WERI-Rb-1 (cell line): ENCODE measurements at regions not wholly inside any gene's neighbourhood (a gene's known extent, or its start where the extent isn't known, plus 50 kb on each side); places are given as distances from the start of the nearest gene placed in this dataset.

Experiments
- DNase-seq: peaks from one replicate; pipeline ENCODE4 v3.0.0-alpha.2; 2020
- H3K27ac ChIP-seq: fragments of 250-450 bp; sonication (Bioruptor Pico); 2 replicates; pipeline ENCODE4 v1.5.1; 2020; ENCODE audit warnings: mild to moderate bottlenecking, moderate library complexity
- H3K27me3 ChIP-seq: fragments of 250-450 bp; sonication (Bioruptor Pico); 2 replicates; pipeline ENCODE4 v1.5.1; 2021; ENCODE audit warnings: mild to moderate bottlenecking, low read depth, moderate library complexity; ENCODE audit not compliant: insufficient read depth, severe bottlenecking
- H3K36me3 ChIP-seq: fragments of 250-450 bp; sonication (Bioruptor Pico); 2 replicates; pipeline ENCODE4 v1.5.1; 2020; ENCODE audit warnings: mild to moderate bottlenecking, moderate library complexity
- H3K4me3 ChIP-seq: 2 replicates; pipeline ENCODE4 v1.5.1; 2011; ENCODE audit warnings: low read depth, mild to moderate bottlenecking, control low read depth, low read length
- H3K9me3 ChIP-seq: fragments of 250-450 bp; sonication (Bioruptor Pico); 2 replicates; pipeline ENCODE4 v1.5.1; 2021; ENCODE audit warnings: mild to moderate bottlenecking, moderate library complexity; ENCODE audit not compliant: severe bottlenecking
- CTCF ChIP-seq: IDR thresholded peaks from 2 replicates; pipeline ENCODE4 v1.5.1; 2011; ENCODE audit warnings: low read depth, mild to moderate bottlenecking, control low read depth, inconsistent platforms, low read length

DNA sequence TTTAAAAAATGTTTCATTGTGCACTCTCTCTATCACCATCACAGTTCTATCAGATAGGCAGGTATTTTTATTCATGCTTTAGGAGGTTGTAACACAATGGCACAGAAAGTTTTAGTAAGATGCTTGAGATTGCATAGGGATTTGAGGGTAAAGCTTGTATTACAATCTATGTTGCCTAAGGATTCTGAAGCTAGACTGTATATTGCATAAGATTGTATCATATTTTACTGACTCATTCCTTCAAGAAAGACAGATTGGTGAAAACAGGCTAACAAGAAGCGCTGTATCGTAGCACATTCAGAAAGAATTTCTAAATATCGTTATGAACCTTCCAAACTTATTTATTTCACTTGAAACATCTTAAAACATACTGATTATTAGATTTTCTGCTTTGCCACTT lies 577.7 kb downstream of the EBF1 start:
- H3K9me3 ChIP-seq: no peaks in the 10 kb centered on the region

GRCh38 chr5:158519433-158520021 lies 580.2 kb downstream of the EBF1 start:
- Histone ChIP-seq H3K9me3 (no peaks in the 10 kb centered on the region), H3K36me3 (no peaks in the 10 kb centered on the region), H3K27me3 (no peaks in the 10 kb centered on the region), H3K4me3 (no peak overlapping the region), H3K27ac (no peak overlapping the region)
- no peak for TF ChIP-seq CTCF
- no peak for DNase-seq

More for the DNA sequence above, 577.7 kb downstream of the EBF1 start:
- DNase-seq: no peak
- Histone ChIP-seq H3K4me3 (no peak overlapping the region), H3K27me3 (no peaks in the 10 kb centered on the region), H3K27ac (no peak overlapping the region), H3K36me3 (no peaks in the 10 kb centered on the region)
- no peak for TF ChIP-seq CTCF

DNA sequence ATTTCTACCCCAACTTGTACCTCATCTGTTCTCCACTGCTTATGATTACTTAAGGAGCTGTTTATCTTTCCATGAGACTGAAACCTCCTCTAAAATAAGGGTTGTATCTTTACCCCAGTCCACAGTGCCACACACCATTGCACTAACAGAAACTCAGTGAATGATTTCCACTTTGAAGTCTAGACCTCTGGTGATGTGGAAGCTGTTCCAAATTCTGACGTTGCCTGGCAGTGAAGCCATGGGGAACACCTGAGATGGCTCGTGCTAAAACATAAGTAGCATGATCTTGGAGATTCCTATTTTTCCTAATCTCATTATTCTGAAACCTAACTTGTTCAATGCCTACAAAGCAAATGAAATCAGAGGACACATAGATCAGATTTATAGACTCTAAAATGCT lies 583.2 kb downstream of the EBF1 start:
- Histone ChIP-seq H3K27ac (no peak overlapping the region), H3K27me3 (no peaks in the 10 kb centered on the region), H3K9me3 (no peaks in the 10 kb centered on the region), H3K4me3 (no peak overlapping the region), H3K36me3 (no peaks in the 10 kb centered on the region)
- DNase-seq: no peak
- no peak for TF ChIP-seq CTCF

GRCh38 chr5:158514986-158515359 lies 584.7 kb downstream of the EBF1 start:
- no peaks in the 10 kb centered on the region for H3K36me3 ChIP-seq
- DNase-seq: no peak
- no peak for TF ChIP-seq CTCF
- H3K27ac ChIP-seq: no peak overlapping the region
- no peaks in the 10 kb centered on the region for H3K9me3 ChIP-seq
- H3K27me3 ChIP-seq: no peaks in the 10 kb centered on the region
- H3K4me3 ChIP-seq: no peak overlapping the region

- H3K9me3 ChIP-seq: no peaks in the 10 kb centered on the region
- no peaks in the 10 kb centered on the region for H3K36me3 ChIP-seq
- H3K4me3 ChIP-seq: no peak overlapping the region
- TF ChIP-seq CTCF: no peak
- no peak overlapping the region for H3K27ac ChIP-seq
- H3K27me3 ChIP-seq: no peaks in the 10 kb centered on the region
- DNase-seq: no peak
These were observed 585.3 kb downstream of the EBF1 start for GRCh38 chr5:158514319-158514985.
